ENCODE measurements at regions not wholly inside any gene's neighbourhood (a gene's known extent, or its start where the extent isn't known, plus 50 kb on each side); places are given as distances from the start of the nearest gene placed in this dataset.
A peak's percentile ranks its signal among the peaks of the same experiment; 100 is the strongest.

GRCh38 chr20:48195121-48195870 lies 410.0 kb upstream of the SULF2 start:
- Mint-ChIP-seq H3K4me3 (no peak overlapping the region), H3K27ac (no peak overlapping the region), H3K4me1 (peaks cover 57% of the 10 kb centered on the region), H3K9me3 (no peaks in the 10 kb centered on the region), H3K36me3 (no peaks in the 10 kb centered on the region), H3K27me3 (ENCODE audit: insufficient read depth, low read depth) (peaks cover 18% of the 10 kb centered on the region)
- DNase-seq (ENCODE audit: low spot score), result no peak
- no peak overlapping the region for H3K27ac ChIP-seq
- H3K36me3 ChIP-seq, result no peaks in the 10 kb centered on the region
- H3F3A ChIP-seq (ENCODE audit: low read depth), result peaks cover 1% of the 10 kb centered on the region
- no peak overlapping the region for H3K4me3 ChIP-seq
- TF ChIP-seq EZH2phosphoT487 (IDR thresholded peaks at IDR 0.05) (no peak), EZH2 (IDR thresholded peaks at IDR 0.05) (no peak), CTCF (IDR thresholded peaks at IDR 0.05) (no peak)
- H3K4me1 ChIP-seq, result peaks cover 11% of the 10 kb centered on the region
- H3K9ac ChIP-seq, result no peak overlapping the region
- H3K27me3 ChIP-seq, result no peaks in the 10 kb centered on the region
- H4K20me1 ChIP-seq (ENCODE audit: low read depth), result no peaks in the 10 kb centered on the region
- H3K9me3 ChIP-seq (ENCODE audit: low read depth), result no peaks in the 10 kb centered on the region
- H3K79me2 ChIP-seq (ENCODE audit: low read depth), result no peaks in the 10 kb centered on the region
- H3K4me2 ChIP-seq, result no peak overlapping the region
- H2AFZ ChIP-seq (replicated peaks), result no peak overlapping the region

GRCh38 chr20:48194583-48194982 lies 409.3 kb upstream of the SULF2 start:
- Histone ChIP-seq H3K4me2 (no peak overlapping the region), H2AFZ (replicated peaks) (no peak overlapping the region), H3K27me3 (no peaks in the 10 kb centered on the region), H3F3A (ENCODE audit: low read depth) (peaks cover 3% of the 10 kb centered on the region), H3K27ac (no peak overlapping the region), H3K9me3 (ENCODE audit: low read depth) (no peaks in the 10 kb centered on the region), H3K4me3 (no peak overlapping the region), H3K4me1 (peaks cover 18% of the 10 kb centered on the region), H3K9ac (no peak overlapping the region), H4K20me1 (ENCODE audit: low read depth) (no peaks in the 10 kb centered on the region), H3K36me3 (no peaks in the 10 kb centered on the region), H3K79me2 (ENCODE audit: low read depth) (no peaks in the 10 kb centered on the region)
- H3K4me1 Mint-ChIP-seq, result peaks cover 53% of the 10 kb centered on the region
- H3K9me3 Mint-ChIP-seq, result no peaks in the 10 kb centered on the region
- H3K27me3 Mint-ChIP-seq (ENCODE audit: insufficient read depth, low read depth), result peaks cover 14% of the 10 kb centered on the region
- TF ChIP-seq EZH2phosphoT487 (IDR thresholded peaks at IDR 0.05), result no peak
- H3K36me3 Mint-ChIP-seq, result no peaks in the 10 kb centered on the region
- DNase-seq (ENCODE audit: low spot score), result no peak
- H3K27ac Mint-ChIP-seq, result no peak overlapping the region
- no peak overlapping the region for H3K4me3 Mint-ChIP-seq

GRCh38 chr20:48193627-48194425 lies 408.5 kb upstream of the SULF2 start:
- H3K27ac Mint-ChIP-seq, result peak overlapping the region; percentile 21
- H3F3A ChIP-seq (ENCODE audit: low read depth), result peaks cover 3% of the 10 kb centered on the region
- H3K27ac ChIP-seq, result no peak overlapping the region
- DNase-seq (ENCODE audit: low spot score), result no peak
- H2AFZ ChIP-seq (replicated peaks), result no peak overlapping the region
- no peak overlapping the region for H3K9ac ChIP-seq
- TF ChIP-seq EZH2 (IDR thresholded peaks at IDR 0.05) (no peak), EZH2phosphoT487 (IDR thresholded peaks at IDR 0.05) (no peak), CTCF (IDR thresholded peaks at IDR 0.05) (no peak)
- H3K9me3 ChIP-seq (ENCODE audit: low read depth), result no peaks in the 10 kb centered on the region
- no peaks in the 10 kb centered on the region for H3K36me3 ChIP-seq
- peaks cover 18% of the 10 kb centered on the region for H3K4me1 ChIP-seq
- no peaks in the 10 kb centered on the region for H3K27me3 ChIP-seq
- H3K79me2 ChIP-seq (ENCODE audit: low read depth), result no peaks in the 10 kb centered on the region
- peaks cover 46% of the 10 kb centered on the region for H3K4me1 Mint-ChIP-seq
- no peak overlapping the region for H3K4me2 ChIP-seq
- H3K27me3 Mint-ChIP-seq (ENCODE audit: insufficient read depth, low read depth), result peaks cover 17% of the 10 kb centered on the region
- no peak overlapping the region for H3K4me3 ChIP-seq
- H4K20me1 ChIP-seq (ENCODE audit: low read depth), result no peaks in the 10 kb centered on the region
- no peaks in the 10 kb centered on the region for H3K36me3 Mint-ChIP-seq
- no peak overlapping the region for H3K4me3 Mint-ChIP-seq
- peaks cover 2% of the 10 kb centered on the region for H3K9me3 Mint-ChIP-seq
